A549 (cell line): ENCODE measurements at regions not wholly inside any gene's neighbourhood (a gene's known extent, or its start where the extent isn't known, plus 50 kb on each side); places are given as distances from the start of the nearest gene placed in this dataset.

Experiments
- ATAC-seq, 2 experiments: fragments of 200-7000 bp in 1 of 2; fragments of >200 bp in 1 of 2; cut with Nextera tagmentation in 1 of 2; cut with Tn5 transposase in 1 of 2; 3 replicates each; pipeline versions ENCODE4 v1.8.0 to v1.9.1; 2018 to 2020; ENCODE audit warnings: mild to moderate bottlenecking in 1 of 2, moderate library complexity in 1 of 2
- CTCF ChIA-PET: fragments of 300-600 bp; sonication (Branson Sonifier 250); formaldehyde crosslinking; extraction: SDS; loops from one replicate; lab custom pipeline; 2021; ENCODE audit warnings: antibody characterized with exemption, inconsistent platforms; lab: Yijun Ruan, JAX
- POLR2A ChIA-PET: fragments of 350-600 bp; formaldehyde crosslinking; extraction: SDS; loops from one replicate; lab custom pipeline; 2021; ENCODE audit warnings: antibody characterized with exemption, inconsistent platforms; lab: Yijun Ruan, JAX
- DNase-seq, 2 experiments: peaks; one replicate each; pipeline versions ENCODE4 v3.0.0 to v3.0.0-alpha.2; 2011 to 2016; ENCODE audit warnings: low read depth in 1 of 2, low spot score in 1 of 2
- FAIRE-seq: peaks from 2 replicates; lab custom pipeline; 2011; peaks lifted over from hg19 to GRCh38; lab: Jason Lieb, UNC
- H3K27ac ChIP-seq, 2 experiments: fragments of >200 bp; sonication (Bioruptor Twin); formaldehyde crosslinking; 3 replicates each; pipeline ENCODE4 v1.5.1; 2016 to 2017
- H3K4me1 ChIP-seq: fragments of >200 bp; sonication (Bioruptor Twin); formaldehyde crosslinking; 3 replicates; pipeline ENCODE4 v1.6.1; 2016
- H3K4me2 ChIP-seq: fragments of >200 bp; sonication (Bioruptor Twin); formaldehyde crosslinking; 3 replicates; pipeline ENCODE4 v1.6.1; 2016
- H3K4me3 ChIP-seq: fragments of >200 bp; sonication (Bioruptor Twin); formaldehyde crosslinking; 3 replicates; pipeline ENCODE4 v1.5.1; 2016
- H3K9me3 ChIP-seq: fragments of >200 bp; sonication (Bioruptor Twin); formaldehyde crosslinking; 3 replicates; pipeline ENCODE4 v1.6.1; 2016
- CEBPB ChIP-seq, 2 experiments: fragments of >200 bp in 1 of 2; sonication (Bioruptor Twin) in 1 of 2; formaldehyde crosslinking in 1 of 2; IDR thresholded peaks; 2 replicates each; pipeline ENCODE4 v1.6.1; 2012 to 2016
- CHD4 ChIP-seq: fragments of 200-600 bp; sonication (generic); IDR thresholded peaks from 2 replicates; pipeline ENCODE4 v1.6.1; 2016; ENCODE audit warnings: antibody characterized with exemption, mild to moderate bottlenecking, borderline replicate concordance
- EHF ChIP-seq: fragments of 250-450 bp; sonication (Bioruptor Pico); IDR thresholded peaks from 2 replicates; pipeline ENCODE4 v1.5.0; 2020; ENCODE audit warnings: mild to moderate bottlenecking
- EHMT2 ChIP-seq: fragments of 200-600 bp; sonication (generic); IDR thresholded peaks from 2 replicates; pipeline ENCODE4 v1.6.1; 2016; ENCODE audit warnings: antibody characterized with exemption, low read depth, mild to moderate bottlenecking, moderate library complexity
- EP300 ChIP-seq, 2 experiments: fragments of >200 bp; sonication (Bioruptor Twin); formaldehyde crosslinking; IDR thresholded peaks; 2 replicates in 1 of 2; 3 replicates in 1 of 2; pipeline ENCODE4 v1.6.1; 2016 to 2017
- ESRRA ChIP-seq: fragments of 150-350 bp; IDR thresholded peaks from 2 replicates; pipeline ENCODE4 v1.6.1; 2014; ENCODE audit warnings: mild to moderate bottlenecking, low read length, borderline replicate concordance
- FOXS1 ChIP-seq: fragments of 250-450 bp; sonication (Bioruptor Pico); IDR thresholded peaks from 2 replicates; pipeline ENCODE4 v1.5.0; 2020; ENCODE audit warnings: mild to moderate bottlenecking, moderate library complexity
- HOXB5 ChIP-seq: fragments of 250-450 bp; sonication (Bioruptor Pico); IDR thresholded peaks from 2 replicates; pipeline ENCODE4 v1.5.0; 2020; ENCODE audit warnings: mild to moderate bottlenecking, moderate library complexity
- JUN ChIP-seq, 2 experiments: fragments of >200 bp; sonication (Bioruptor Twin); formaldehyde crosslinking; IDR thresholded peaks; 2 replicates in 1 of 2; 3 replicates in 1 of 2; pipeline ENCODE4 v1.6.1; 2016 to 2017
- JUNB ChIP-seq: fragments of >200 bp; sonication (Bioruptor Twin); formaldehyde crosslinking; IDR thresholded peaks from 2 replicates; pipeline ENCODE4 v1.6.1; 2016
- KDM5A ChIP-seq: fragments of 200-600 bp; sonication (generic); IDR thresholded peaks from 2 replicates; pipeline ENCODE4 v1.6.1; 2016; ENCODE audit warnings: antibody characterized with exemption, mild to moderate bottlenecking
- MAZ ChIP-seq: fragments of 150-350 bp; IDR thresholded peaks from 2 replicates; pipeline ENCODE4 v1.6.1; 2014; ENCODE audit warnings: antibody characterized with exemption, low read depth, low read length, borderline replicate concordance
- MYC ChIP-seq: IDR thresholded peaks from 2 replicates; pipeline ENCODE4 v1.6.1; 2012; ENCODE audit warnings: mild to moderate bottlenecking, inconsistent platforms, low read length, improper control_type of control experiment, borderline replicate concordance
- NFE2L2 ChIP-seq: fragments of 150-350 bp; conservative IDR thresholded peaks from 2 replicates; pipeline ENCODE4 v1.6.1; 2014; ENCODE audit warnings: low read length
- POLR2A ChIP-seq: IDR thresholded peaks from 2 replicates; pipeline ENCODE4 v1.6.1; 2012; ENCODE audit warnings: mild to moderate bottlenecking, low read length
- POLR2AphosphoS2 ChIP-seq: conservative IDR thresholded peaks from 2 replicates; pipeline ENCODE4 v1.6.1; 2012; ENCODE audit warnings: low read length, improper control_type of control experiment, inconsistent platforms
- RCOR1 ChIP-seq: fragments of 150-350 bp; IDR thresholded peaks from 2 replicates; pipeline ENCODE4 v1.6.1; 2014; ENCODE audit warnings: antibody characterized with exemption, low read length, low read depth
- RNF2 ChIP-seq: fragments of 200-600 bp; sonication (generic); IDR thresholded peaks from 2 replicates; pipeline ENCODE4 v1.6.1; 2016; ENCODE audit warnings: low read depth, mild to moderate bottlenecking, antibody characterized with exemption, moderate library complexity, borderline replicate concordance
- SMC3 ChIP-seq: fragments of >200 bp; sonication (Bioruptor Twin); formaldehyde crosslinking; IDR thresholded peaks from 3 replicates; pipeline ENCODE4 v1.6.1; 2018; ENCODE audit warnings: inconsistent platforms
- SREBF2 ChIP-seq: fragments of 450-650 bp; IDR thresholded peaks from 2 replicates; pipeline ENCODE4 v1.6.1; 2014; ENCODE audit warnings: mild to moderate bottlenecking, moderate library complexity
- ZNF302 ChIP-seq: fragments of 250-450 bp; sonication (Bioruptor Pico); IDR thresholded peaks from 2 replicates; pipeline ENCODE4 v1.9.0; 2021; ENCODE audit warnings: inconsistent platforms, mild to moderate bottlenecking, moderate library complexity
- ZSCAN20 ChIP-seq: fragments of 250-450 bp; sonication (Bioruptor Pico); IDR thresholded peaks from 2 replicates; pipeline ENCODE4 v1.8.0; 2022; ENCODE audit warnings: mild to moderate bottlenecking, moderate library complexity
- WGBS: methylation state at CpG from one replicate; pipeline ENCODE4 v1.1.6; 2017; ENCODE audit errors: missing lambda C conversion rate; 5-methylcytosine and 5-hydroxymethylcytosine counted together
- TF ChIP-seq, protein P1 (sequence below): fragments of 450-650 bp; IDR thresholded peaks from 2 replicates; pipeline ENCODE4 v1.6.1; 2014; ENCODE audit warnings: antibody characterized with exemption
- TF ChIP-seq, protein P2 (sequence below): fragments of 250-450 bp; sonication (Bioruptor Pico); IDR thresholded peaks from 2 replicates; pipeline ENCODE4 v1.5.0; 2020; ENCODE audit warnings: low read depth, mild to moderate bottlenecking, moderate library complexity
- TF ChIP-seq, protein P3 (sequence below): fragments of >200 bp; sonication (Bioruptor Twin); formaldehyde crosslinking; IDR thresholded peaks from 3 replicates; pipeline ENCODE4 v1.6.1; 2016

DNA sequence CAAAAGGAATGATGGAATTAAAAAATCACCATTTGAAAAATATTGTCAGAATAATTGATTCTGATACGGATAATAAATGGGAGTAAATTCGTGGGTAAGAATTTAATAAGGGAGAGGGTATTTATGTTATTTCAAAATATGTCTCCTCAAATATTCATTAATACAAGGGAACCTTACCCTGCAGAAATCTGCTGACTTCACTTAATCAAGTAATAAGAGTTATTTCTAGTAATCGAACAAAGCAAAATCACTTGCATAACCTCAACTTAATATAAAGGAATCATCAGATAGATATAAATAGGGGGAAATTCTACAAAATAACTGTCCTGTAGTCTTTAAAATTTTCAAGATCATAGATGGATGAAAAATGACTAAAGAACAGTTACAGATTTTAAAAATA is 1164.7 kb upstream of the GJE1 start:
- H3K4me3 ChIP-seq: no peak overlapping the region
- no peaks in the 10 kb centered on the region for H3K4me1 ChIP-seq
- H3K4me2 ChIP-seq: no peak overlapping the region
- no peak overlapping the region for H3K27ac ChIP-seq
- FAIRE-seq: no peak
- ATAC-seq: no peak
- no peaks in the 10 kb centered on the region for H3K9me3 ChIP-seq
- TF ChIP-seq POLR2A: no peak
- no peak for TF ChIP-seq CHD4
- TF ChIP-seq POLR2AphosphoS2: no peak
- TF ChIP-seq SMC3: no peak
- TF ChIP-seq MYC: no peak
- no peak for TF ChIP-seq ZSCAN20
- no peak for TF ChIP-seq CEBPB (IDR thresholded peaks at IDR 0.05)
- TF ChIP-seq JUN (IDR thresholded peaks at IDR 0.05): no peak
- no peak for TF ChIP-seq SREBF2
- TF ChIP-seq NFE2L2: no peak
- TF ChIP-seq, protein P1, sequence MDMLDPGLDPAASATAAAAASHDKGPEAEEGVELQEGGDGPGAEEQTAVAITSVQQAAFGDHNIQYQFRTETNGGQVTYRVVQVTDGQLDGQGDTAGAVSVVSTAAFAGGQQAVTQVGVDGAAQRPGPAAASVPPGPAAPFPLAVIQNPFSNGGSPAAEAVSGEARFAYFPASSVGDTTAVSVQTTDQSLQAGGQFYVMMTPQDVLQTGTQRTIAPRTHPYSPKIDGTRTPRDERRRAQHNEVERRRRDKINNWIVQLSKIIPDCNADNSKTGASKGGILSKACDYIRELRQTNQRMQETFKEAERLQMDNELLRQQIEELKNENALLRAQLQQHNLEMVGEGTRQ: no peak
- TF ChIP-seq ZNF302 (CRISPR knock-in tag): no peak
- TF ChIP-seq JUNB: no peak
- TF ChIP-seq RNF2: no peak
- TF ChIP-seq FOXS1 (CRISPR knock-in tag): no peak
- TF ChIP-seq EP300 (IDR thresholded peaks at IDR 0.05): no peak
- no peak for TF ChIP-seq KDM5A
- POLR2A ChIA-PET: no interaction called here
- no peak for DNase-seq
- CTCF ChIA-PET: no interaction called here
- 67% methylated on average over 3 of the region's 3 CpGs for WGBS

DNA sequence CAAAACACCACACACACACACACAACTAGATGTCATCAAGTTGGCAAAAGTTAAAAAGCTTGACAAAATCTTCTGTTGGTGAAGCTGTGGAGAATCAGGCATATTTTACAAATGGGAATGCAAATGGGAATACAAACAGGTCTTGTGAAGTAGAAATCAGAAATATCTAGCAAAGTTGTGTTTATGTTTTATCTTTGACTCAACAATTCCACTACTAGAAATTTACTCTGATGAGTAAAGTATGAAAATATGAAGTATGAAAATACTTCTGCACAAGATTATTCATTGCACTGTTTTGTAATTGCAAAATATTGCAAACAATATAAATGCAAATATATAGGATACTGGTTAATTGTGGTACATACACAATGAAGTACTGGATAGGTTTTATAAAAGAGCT is 1166.0 kb upstream of the GJE1 start:
- ATAC-seq: no peak
- CTCF ChIA-PET: no interaction called here
- no peak overlapping the region for H3K4me3 ChIP-seq
- POLR2A ChIA-PET: no interaction called here
- H3K4me2 ChIP-seq: no peak overlapping the region
- no peak for FAIRE-seq
- H3K4me1 ChIP-seq: no peaks in the 10 kb centered on the region
- H3K9me3 ChIP-seq: no peaks in the 10 kb centered on the region
- TF ChIP-seq EHMT2 (no peak), POLR2A (no peak), ESRRA (no peak), ZNF302 (CRISPR knock-in tag) (no peak)
- no peak overlapping the region for H3K27ac ChIP-seq
- no peak for DNase-seq

DNA sequence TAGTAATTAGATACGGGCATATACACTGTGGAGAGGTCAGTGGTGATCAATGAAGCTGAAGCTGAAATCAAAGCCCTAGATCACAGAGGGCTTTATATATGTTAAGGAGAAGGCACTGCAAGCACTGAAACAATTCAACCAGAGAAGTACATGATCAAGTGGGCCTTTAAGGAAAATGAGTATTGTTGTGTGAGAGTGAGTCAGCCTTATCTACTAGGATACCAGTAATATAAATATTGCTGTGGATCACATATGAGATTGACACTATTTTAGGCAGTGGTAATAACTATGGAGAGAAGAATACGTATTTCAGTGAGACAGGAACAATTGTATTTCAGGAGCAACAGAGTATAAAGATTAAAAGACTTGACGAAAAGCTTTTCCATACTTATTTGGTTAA is 1172.2 kb upstream of the GJE1 start:
- no peaks in the 10 kb centered on the region for H3K9me3 ChIP-seq
- no peak for ATAC-seq
- no peak for FAIRE-seq
- TF ChIP-seq MAZ (no peak), HOXB5 (no peak), EHF (CRISPR knock-in tag) (no peak)
- TF ChIP-seq, protein P2, sequence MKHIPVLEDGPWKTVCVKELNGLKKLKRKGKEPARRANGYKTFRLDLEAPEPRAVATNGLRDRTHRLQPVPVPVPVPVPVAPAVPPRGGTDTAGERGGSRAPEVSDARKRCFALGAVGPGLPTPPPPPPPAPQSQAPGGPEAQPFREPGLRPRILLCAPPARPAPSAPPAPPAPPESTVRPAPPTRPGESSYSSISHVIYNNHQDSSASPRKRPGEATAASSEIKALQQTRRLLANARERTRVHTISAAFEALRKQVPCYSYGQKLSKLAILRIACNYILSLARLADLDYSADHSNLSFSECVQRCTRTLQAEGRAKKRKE (CRISPR knock-in tag): no peak
- TF ChIP-seq, all 56 proteins: peak for 0
- no peak overlapping the region for H3K27ac ChIP-seq
- H3K4me1 ChIP-seq: no peaks in the 10 kb centered on the region
- POLR2A ChIA-PET: no interaction called here
- no peak overlapping the region for H3K4me3 ChIP-seq
- CTCF ChIA-PET: no interaction called here
- H3K4me2 ChIP-seq: no peak overlapping the region
- DNase-seq: no peak
- 67% methylated on average over 3 of the region's 3 CpGs for WGBS

DNA sequence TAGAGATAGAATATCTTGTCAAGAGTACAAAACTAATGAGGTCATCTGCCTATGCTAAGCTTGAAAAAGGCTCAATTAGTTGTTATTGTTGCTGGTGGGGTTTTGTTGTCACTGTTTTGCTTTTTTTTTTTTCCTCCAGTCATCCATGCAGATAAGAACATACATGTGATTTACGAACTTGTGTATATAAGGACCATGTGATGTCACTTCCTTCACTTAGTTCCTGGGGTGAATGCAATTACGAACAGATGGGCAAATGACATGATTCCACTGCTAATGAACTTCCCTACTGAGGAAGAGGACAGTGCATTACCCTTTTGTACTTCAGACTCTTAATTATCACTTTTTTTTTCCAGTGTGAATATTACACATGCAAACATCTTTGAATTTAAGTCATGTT is 1175.3 kb upstream of the GJE1 start:
- H3K9me3 ChIP-seq: no peaks in the 10 kb centered on the region
- H3K4me3 ChIP-seq: no peak overlapping the region
- DNase-seq: no peak
- no peak for ATAC-seq
- WGBS: 49% methylated on average over 2 of the region's 2 CpGs
- CTCF ChIA-PET: no interaction called here
- TF ChIP-seq ZNF302 (CRISPR knock-in tag) (no peak), ZSCAN20 (no peak), RCOR1 (no peak), KDM5A (no peak), SREBF2 (no peak)
- TF ChIP-seq, protein P3, sequence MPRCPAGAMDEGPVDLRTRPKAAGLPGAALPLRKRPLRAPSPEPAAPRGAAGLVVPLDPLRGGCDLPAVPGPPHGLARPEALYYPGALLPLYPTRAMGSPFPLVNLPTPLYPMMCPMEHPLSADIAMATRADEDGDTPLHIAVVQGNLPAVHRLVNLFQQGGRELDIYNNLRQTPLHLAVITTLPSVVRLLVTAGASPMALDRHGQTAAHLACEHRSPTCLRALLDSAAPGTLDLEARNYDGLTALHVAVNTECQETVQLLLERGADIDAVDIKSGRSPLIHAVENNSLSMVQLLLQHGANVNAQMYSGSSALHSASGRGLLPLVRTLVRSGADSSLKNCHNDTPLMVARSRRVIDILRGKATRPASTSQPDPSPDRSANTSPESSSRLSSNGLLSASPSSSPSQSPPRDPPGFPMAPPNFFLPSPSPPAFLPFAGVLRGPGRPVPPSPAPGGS: no peak
- H3K4me2 ChIP-seq: no peak overlapping the region
- POLR2A ChIA-PET: no interaction called here
- no peak overlapping the region for H3K27ac ChIP-seq
- FAIRE-seq: no peak
- H3K4me1 ChIP-seq: no peaks in the 10 kb centered on the region
